Activated CD8-positive, alpha-beta T cell treated with anti-CD3 and anti-CD28 coated beads, Interleukin-2, amount 10 ng/mL, durations not matched to agents 7 days and 5 days (primary cell): ENCODE measurements at regions not wholly inside any gene's neighbourhood (a gene's known extent, or its start where the extent isn't known, plus 50 kb on each side); places are given as distances from the start of the nearest gene placed in this dataset.

Source experiments
- ATAC-seq: fragments of 150-1000 bp; cut with Tn5 transposase; one replicate; pipeline ENCODE4 v1.10.0; 2021; ENCODE audit warnings: moderate library complexity
- CTCF ChIA-PET: fragments of 350-600 bp; sonication (Branson Sonifier 250); formaldehyde crosslinking; loops from one replicate; lab custom pipeline; 2021; ENCODE audit warnings: antibody characterized with exemption; lab: Charles Lee
- POLR2A ChIA-PET: fragments of 350-600 bp; sonication (Branson Sonifier 250); formaldehyde crosslinking; loops from one replicate; lab custom pipeline; 2021; ENCODE audit warnings: antibody characterized with exemption; lab: Charles Lee
- DNase-seq: peaks from one replicate; pipeline ENCODE4 v3.0.0-alpha.2; 2020
- H3K27ac Mint-ChIP-seq: one replicate; pipeline ENCODE4 v1.8.0; 2021; ENCODE audit warnings: mild to moderate bottlenecking, mixed read lengths
- H3K27me3 Mint-ChIP-seq: one replicate; pipeline ENCODE4 v1.8.0; 2021; ENCODE audit warnings: low read depth, mixed read lengths
- H3K36me3 Mint-ChIP-seq: one replicate; pipeline ENCODE4 v1.8.0; 2021; ENCODE audit warnings: low read depth, mixed read lengths
- H3K4me1 Mint-ChIP-seq: one replicate; pipeline ENCODE4 v1.8.0; 2021; ENCODE audit warnings: low read depth, mixed read lengths
- H3K4me3 Mint-ChIP-seq: one replicate; pipeline ENCODE4 v1.8.0; 2021; ENCODE audit warnings: mild to moderate bottlenecking, mixed read lengths
- H3K9me3 Mint-ChIP-seq: one replicate; pipeline ENCODE4 v1.8.0; 2022; ENCODE audit warnings: mixed read lengths; ENCODE audit not compliant: insufficient read depth

GRCh38 chr22:49046000-49046545 is 781.6 kb downstream of the BRD1 start:
- H3K4me1 Mint-ChIP-seq: no peaks in the 10 kb centered on the region
- no peaks in the 10 kb centered on the region for H3K9me3 Mint-ChIP-seq
- H3K27me3 Mint-ChIP-seq: no peaks in the 10 kb centered on the region
- H3K4me3 Mint-ChIP-seq: no peak overlapping the region
- CTCF ChIA-PET: interaction anchor here (1.2 to 2.0 kb wide), 2 partner anchors 259 to 678 kb away, joined by 4 to 14 read pairs; no protein-coding TSS in a partner anchor
- POLR2A ChIA-PET: no interaction called here
- ATAC-seq (no peak), DNase-seq (no peak)
- H3K27ac Mint-ChIP-seq: no peak overlapping the region
- H3K36me3 Mint-ChIP-seq: no peaks in the 10 kb centered on the region

DNA sequence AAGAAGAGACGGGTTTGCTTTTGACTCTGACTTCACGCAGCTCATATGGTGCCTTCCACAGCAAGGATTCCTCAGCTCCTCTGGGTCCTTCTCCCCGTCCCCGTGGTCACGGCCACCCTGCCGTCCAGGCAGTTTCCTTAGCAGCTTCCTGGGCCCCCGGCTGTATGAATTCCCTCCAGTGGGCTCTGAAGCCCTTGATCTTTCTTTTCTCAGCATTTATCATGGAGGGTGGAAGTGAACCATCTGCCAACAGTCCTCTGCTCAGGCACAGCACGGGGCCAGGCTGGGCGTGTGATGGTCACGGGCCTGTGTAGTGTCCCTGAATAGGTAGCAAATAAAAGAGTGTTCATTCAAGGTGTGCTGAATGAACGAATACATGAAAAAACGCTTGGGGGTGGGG is 782.4 kb downstream of the BRD1 start:
- H3K4me1 Mint-ChIP-seq: no peaks in the 10 kb centered on the region
- ATAC-seq: no peak
- ChIA-PET POLR2A (no interaction called here), CTCF (interaction anchor here (2.0 kb wide), 1 partner anchor 260 kb away, joined by 14 read pairs; no protein-coding TSS in a partner anchor)
- H3K27me3 Mint-ChIP-seq: no peaks in the 10 kb centered on the region
- no peak overlapping the region for H3K27ac Mint-ChIP-seq
- no peak for DNase-seq
- no peaks in the 10 kb centered on the region for H3K9me3 Mint-ChIP-seq
- no peaks in the 10 kb centered on the region for H3K36me3 Mint-ChIP-seq
- no peak overlapping the region for H3K4me3 Mint-ChIP-seq

GRCh38 chr22:49044776-49045175 is 782.9 kb downstream of the BRD1 start:
- H3K4me1 Mint-ChIP-seq: no peaks in the 10 kb centered on the region
- H3K27ac Mint-ChIP-seq: no peak overlapping the region
- no peaks in the 10 kb centered on the region for H3K9me3 Mint-ChIP-seq
- CTCF ChIA-PET: no interaction called here
- POLR2A ChIA-PET: no interaction called here
- DNase-seq (no peak), ATAC-seq (no peak)
- no peak overlapping the region for H3K4me3 Mint-ChIP-seq
- H3K36me3 Mint-ChIP-seq: no peaks in the 10 kb centered on the region
- no peaks in the 10 kb centered on the region for H3K27me3 Mint-ChIP-seq

- no peak overlapping the region for H3K27ac Mint-ChIP-seq
- POLR2A ChIA-PET: no interaction called here
- no peaks in the 10 kb centered on the region for H3K9me3 Mint-ChIP-seq
- CTCF ChIA-PET: no interaction called here
- no peak for DNase-seq
- ATAC-seq: no peak
- H3K4me3 Mint-ChIP-seq: no peak overlapping the region
- H3K27me3 Mint-ChIP-seq: no peaks in the 10 kb centered on the region
- H3K4me1 Mint-ChIP-seq: no peaks in the 10 kb centered on the region
- H3K36me3 Mint-ChIP-seq: no peaks in the 10 kb centered on the region
Measured at GRCh38 chr22:49044091-49044490, 783.6 kb downstream of the BRD1 start.

- no peaks in the 10 kb centered on the region for H3K9me3 Mint-ChIP-seq
- POLR2A ChIA-PET: no interaction called here
- CTCF ChIA-PET: no interaction called here
- ATAC-seq (no peak), DNase-seq (no peak)
- no peak overlapping the region for H3K4me3 Mint-ChIP-seq
- no peaks in the 10 kb centered on the region for H3K27me3 Mint-ChIP-seq
- no peak overlapping the region for H3K27ac Mint-ChIP-seq
- H3K36me3 Mint-ChIP-seq: no peaks in the 10 kb centered on the region
- no peaks in the 10 kb centered on the region for H3K4me1 Mint-ChIP-seq
Measured at GRCh38 chr22:49042877-49043859, 784.5 kb downstream of the BRD1 start.

DNA sequence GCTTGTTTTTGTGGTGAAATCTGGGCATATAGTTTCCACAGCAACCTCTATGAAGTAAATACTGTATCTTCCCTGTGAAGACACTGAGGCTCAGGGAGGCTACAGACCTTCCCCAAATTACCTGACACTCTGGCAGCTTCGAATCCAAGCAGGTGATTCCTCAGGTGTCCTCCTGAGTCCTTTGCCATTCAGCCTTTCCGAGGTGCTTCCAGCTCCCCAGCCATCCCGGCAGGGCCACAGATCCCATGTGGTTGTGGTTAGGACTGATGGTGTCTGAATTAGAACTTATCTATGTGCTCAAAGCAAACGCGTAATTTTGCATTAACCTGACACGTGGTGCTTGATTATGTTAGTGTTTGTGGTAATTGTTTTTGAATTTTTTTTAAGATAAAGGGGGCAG is 785.6 kb downstream of the BRD1 start:
- no peaks in the 10 kb centered on the region for H3K9me3 Mint-ChIP-seq
- no peaks in the 10 kb centered on the region for H3K4me1 Mint-ChIP-seq
- CTCF ChIA-PET: no interaction called here

GRCh38 chr22:49040754-49041467 is 786.8 kb downstream of the BRD1 start:
- Mint-ChIP-seq H3K4me1 (no peaks in the 10 kb centered on the region), H3K9me3 (no peaks in the 10 kb centered on the region), H3K36me3 (no peaks in the 10 kb centered on the region), H3K27ac (no peak overlapping the region), H3K4me3 (no peak overlapping the region), H3K27me3 (no peaks in the 10 kb centered on the region)
- ATAC-seq (no peak), DNase-seq (no peak)
- ChIA-PET CTCF (no interaction called here), POLR2A (no interaction called here)

More for the DNA sequence above, 785.6 kb downstream of the BRD1 start:
- Mint-ChIP-seq H3K4me3 (no peak overlapping the region), H3K27me3 (no peaks in the 10 kb centered on the region), H3K36me3 (no peaks in the 10 kb centered on the region), H3K27ac (no peak overlapping the region)
- no peak for DNase-seq
- ATAC-seq: no peak
- POLR2A ChIA-PET: no interaction called here

- Mint-ChIP-seq H3K4me3 (no peak overlapping the region), H3K27ac (no peak overlapping the region), H3K36me3 (no peaks in the 10 kb centered on the region), H3K9me3 (no peaks in the 10 kb centered on the region), H3K27me3 (no peaks in the 10 kb centered on the region), H3K4me1 (no peaks in the 10 kb centered on the region)
- ChIA-PET POLR2A (no interaction called here), CTCF (no interaction called here)
- ATAC-seq: no peak
- DNase-seq: no peak
Measured at GRCh38 chr22:49040111-49040510, 787.6 kb downstream of the BRD1 start.

DNA sequence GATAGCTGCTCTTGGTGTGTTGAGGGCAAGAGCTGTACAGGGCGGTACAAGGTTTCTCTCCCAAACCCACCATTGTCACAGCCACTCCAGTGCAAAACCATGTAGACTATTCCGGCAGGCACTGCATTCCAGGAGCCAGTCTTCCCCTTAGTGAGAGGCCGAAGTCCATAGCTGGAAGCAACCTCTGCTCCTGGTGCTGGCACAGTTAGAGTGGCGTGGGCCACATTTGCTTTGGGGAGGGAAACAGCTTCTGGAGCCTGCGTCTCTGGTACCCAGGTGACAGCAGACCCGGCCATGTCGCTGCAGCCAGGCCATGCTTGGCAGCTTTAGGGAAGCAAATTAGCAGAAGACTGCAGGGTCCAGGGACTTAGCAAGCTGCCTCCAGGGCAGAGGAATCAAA is 788.0 kb downstream of the BRD1 start:
- Mint-ChIP-seq H3K4me1 (no peaks in the 10 kb centered on the region), H3K27me3 (no peaks in the 10 kb centered on the region), H3K9me3 (no peaks in the 10 kb centered on the region), H3K36me3 (no peaks in the 10 kb centered on the region), H3K4me3 (no peak overlapping the region), H3K27ac (no peak overlapping the region)
- CTCF ChIA-PET: no interaction called here
- POLR2A ChIA-PET: no interaction called here
- ATAC-seq (no peak), DNase-seq (no peak)

GRCh38 chr22:49037701-49038245 is 789.9 kb downstream of the BRD1 start:
- no peaks in the 10 kb centered on the region for H3K36me3 Mint-ChIP-seq
- no peak for ATAC-seq
- ChIA-PET CTCF (no interaction called here), POLR2A (no interaction called here)
- DNase-seq: no peak
- H3K27ac Mint-ChIP-seq: no peak overlapping the region
- H3K9me3 Mint-ChIP-seq: no peaks in the 10 kb centered on the region
- no peak overlapping the region for H3K4me3 Mint-ChIP-seq
- no peaks in the 10 kb centered on the region for H3K4me1 Mint-ChIP-seq
- H3K27me3 Mint-ChIP-seq: no peaks in the 10 kb centered on the region

DNA sequence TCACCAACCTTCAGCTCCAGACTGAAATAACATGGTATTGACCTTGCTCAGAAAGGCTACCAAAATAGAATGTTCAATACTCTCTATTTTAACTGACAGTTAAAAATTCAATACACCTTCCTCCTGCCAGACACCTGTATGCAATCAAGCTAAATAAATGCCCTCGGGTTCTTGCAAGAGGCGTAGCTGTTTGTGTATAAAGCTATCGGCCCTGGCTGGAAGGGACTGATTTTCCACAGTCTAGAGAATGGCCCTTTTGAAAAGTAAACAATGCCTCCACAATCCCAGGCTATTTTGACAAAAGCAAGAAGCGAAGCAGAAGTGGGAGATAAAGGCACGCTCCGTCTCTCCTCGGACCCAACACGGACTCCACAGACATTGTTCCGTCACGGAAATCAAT is 791.2 kb downstream of the BRD1 start:
- no peaks in the 10 kb centered on the region for H3K9me3 Mint-ChIP-seq
- POLR2A ChIA-PET: no interaction called here
- no peak overlapping the region for H3K27ac Mint-ChIP-seq
- no peak overlapping the region for H3K4me3 Mint-ChIP-seq
- H3K4me1 Mint-ChIP-seq: no peaks in the 10 kb centered on the region
- CTCF ChIA-PET: no interaction called here
- no peak for ATAC-seq
- no peaks in the 10 kb centered on the region for H3K36me3 Mint-ChIP-seq
- H3K27me3 Mint-ChIP-seq: no peaks in the 10 kb centered on the region
- DNase-seq: no peak
